Astrocyte (in vitro differentiated cells and primary cell): ENCODE measurements at regions not wholly inside any gene's neighbourhood (a gene's known extent, or its start where the extent isn't known, plus 50 kb on each side); places are given as distances from the start of the nearest gene placed in this dataset.

ENCODE experiments used
- DNase-seq: peaks from one replicate; pipeline ENCODE4 v3.0.0-alpha.2; 2010; ENCODE audit warnings: low read depth
- FAIRE-seq: peaks from 2 replicates; lab custom pipeline; 2011; peaks lifted over from hg19 to GRCh38; lab: Jason Lieb, UNC
- H2AFZ ChIP-seq: 2 replicates; pipeline ENCODE4 v1.6.0; 2012; ENCODE audit warnings: low read depth, low read length, inconsistent platforms
- H3K27ac ChIP-seq: 2 replicates; pipeline ENCODE4 v1.5.1; 2011; ENCODE audit warnings: low read depth, low read length, inconsistent platforms
- H3K27me3 ChIP-seq: 2 replicates; pipeline ENCODE4 v1.6.0; 2011; ENCODE audit warnings: low read length, inconsistent platforms; ENCODE audit not compliant: insufficient read depth
- H3K36me3 ChIP-seq: 2 replicates; pipeline ENCODE4 v1.5.1; 2011; ENCODE audit warnings: low read length, inconsistent platforms; ENCODE audit not compliant: insufficient read depth
- H3K4me1 ChIP-seq: 2 replicates; pipeline ENCODE4 v1.5.1; 2011; ENCODE audit warnings: low read length, inconsistent platforms; ENCODE audit not compliant: insufficient read depth
- H3K4me2 ChIP-seq: 2 replicates; pipeline ENCODE4 v1.6.0; 2012; ENCODE audit warnings: low read length, inconsistent platforms
- H3K4me3 ChIP-seq: 2 replicates; pipeline ENCODE4 v1.5.1; 2011; ENCODE audit warnings: low read depth, mild to moderate bottlenecking, low read length, inconsistent platforms; ENCODE audit not compliant: insufficient read depth
- H3K79me2 ChIP-seq: 2 replicates; pipeline ENCODE4 v1.6.0; 2012; ENCODE audit warnings: mild to moderate bottlenecking, low read length, inconsistent platforms; ENCODE audit not compliant: insufficient read depth
- H3K9ac ChIP-seq: 2 replicates; pipeline ENCODE4 v1.6.0; 2012; ENCODE audit warnings: mild to moderate bottlenecking, low read length, inconsistent platforms
- H3K9me3 ChIP-seq: 2 replicates; pipeline ENCODE4 v1.5.1; 2012; ENCODE audit warnings: low read depth, mild to moderate bottlenecking, low read length, inconsistent platforms; ENCODE audit not compliant: insufficient read depth
- H4K20me1 ChIP-seq: 2 replicates; pipeline ENCODE4 v1.6.0; 2012; ENCODE audit warnings: low read length, inconsistent platforms; ENCODE audit not compliant: insufficient read depth
- H3K27ac Mint-ChIP-seq: one replicate; pipeline ENCODE4 v1.8.0; 2021; ENCODE audit warnings: mild to moderate bottlenecking, mixed read lengths; ENCODE audit not compliant: unreplicated experiment
- H3K27me3 Mint-ChIP-seq: one replicate; pipeline ENCODE4 v1.8.0; 2021; ENCODE audit warnings: low read depth, mixed read lengths; ENCODE audit not compliant: unreplicated experiment
- H3K36me3 Mint-ChIP-seq: one replicate; pipeline ENCODE4 v1.8.0; 2021; ENCODE audit warnings: low read depth, mixed read lengths; ENCODE audit not compliant: unreplicated experiment
- H3K4me1 Mint-ChIP-seq: one replicate; pipeline ENCODE4 v1.8.0; 2021; ENCODE audit warnings: low read depth, mixed read lengths; ENCODE audit not compliant: unreplicated experiment
- H3K4me3 Mint-ChIP-seq: one replicate; pipeline ENCODE4 v1.8.0; 2021; ENCODE audit warnings: mild to moderate bottlenecking, moderate library complexity, mixed read lengths; ENCODE audit not compliant: unreplicated experiment
- H3K9me3 Mint-ChIP-seq: one replicate; pipeline ENCODE4 v1.8.0; 2021; ENCODE audit warnings: mild to moderate bottlenecking, mixed read lengths; ENCODE audit not compliant: unreplicated experiment
- CTCF ChIP-seq: IDR thresholded peaks from 2 replicates; pipeline ENCODE4 v1.5.1; 2011; ENCODE audit warnings: low read depth, mild to moderate bottlenecking, inconsistent platforms, low read length, moderate library complexity; ENCODE audit not compliant: insufficient read depth
- EZH2 ChIP-seq: IDR thresholded peaks from 2 replicates; pipeline ENCODE4 v1.6.1; 2012; ENCODE audit warnings: mild to moderate bottlenecking, low read length, inconsistent platforms; ENCODE audit not compliant: insufficient read depth

- Mint-ChIP-seq H3K9me3 (no peaks in the 10 kb centered on the region), H3K4me1 (peaks cover 11% of the 10 kb centered on the region), H3K27ac (no peak overlapping the region), H3K4me3 (no peak overlapping the region), H3K27me3 (no peaks in the 10 kb centered on the region), H3K36me3 (no peaks in the 10 kb centered on the region)
- no peaks in the 10 kb centered on the region for H3K4me1 ChIP-seq
- no peak overlapping the region for H3K4me3 ChIP-seq
- no peak for FAIRE-seq
- no peak overlapping the region for H3K27ac ChIP-seq
- H3K79me2 ChIP-seq: no peaks in the 10 kb centered on the region
- no peaks in the 10 kb centered on the region for H4K20me1 ChIP-seq
- TF ChIP-seq CTCF (no peak), EZH2 (no peak)
- H3K27me3 ChIP-seq: no peaks in the 10 kb centered on the region
- no peak overlapping the region for H3K9ac ChIP-seq
- no peak for DNase-seq
- H3K9me3 ChIP-seq: no peaks in the 10 kb centered on the region
- no peaks in the 10 kb centered on the region for H3K36me3 ChIP-seq
- no peak overlapping the region for H3K4me2 ChIP-seq
- no peak overlapping the region for H2AFZ ChIP-seq
These were observed 152.4 kb upstream of the TRPC7 start for GRCh38 chr5:136517755-136518154.

- H3K27me3 ChIP-seq: no peaks in the 10 kb centered on the region
- no peaks in the 10 kb centered on the region for H3K36me3 ChIP-seq
- no peak overlapping the region for H3K9ac ChIP-seq
- no peaks in the 10 kb centered on the region for H3K79me2 ChIP-seq
- H3K4me3 ChIP-seq: no peak overlapping the region
- TF ChIP-seq CTCF (no peak), EZH2 (no peak)
- DNase-seq (no peak), FAIRE-seq (no peak)
- H3K9me3 ChIP-seq: no peaks in the 10 kb centered on the region
- no peak overlapping the region for H3K27ac Mint-ChIP-seq
- H3K27me3 Mint-ChIP-seq: no peaks in the 10 kb centered on the region
- peaks cover 9% of the 10 kb centered on the region for H3K4me1 Mint-ChIP-seq
- H3K9me3 Mint-ChIP-seq: no peaks in the 10 kb centered on the region
- H3K4me1 ChIP-seq: no peaks in the 10 kb centered on the region
- H3K27ac ChIP-seq: no peak overlapping the region
- no peak overlapping the region for H3K4me2 ChIP-seq
- no peaks in the 10 kb centered on the region for H3K36me3 Mint-ChIP-seq
- no peak overlapping the region for H2AFZ ChIP-seq
- no peaks in the 10 kb centered on the region for H4K20me1 ChIP-seq
- no peak overlapping the region for H3K4me3 Mint-ChIP-seq
These were observed 151.3 kb upstream of the TRPC7 start for GRCh38 chr5:136516637-136517036.

GRCh38 chr5:136513430-136513829, 148.1 kb upstream of the TRPC7 start:
- no peak overlapping the region for H3K27ac Mint-ChIP-seq
- Histone ChIP-seq H3K27me3 (no peaks in the 10 kb centered on the region), H3K36me3 (no peaks in the 10 kb centered on the region), H3K27ac (no peak overlapping the region), H3K4me2 (no peak overlapping the region), H3K79me2 (no peaks in the 10 kb centered on the region), H4K20me1 (no peaks in the 10 kb centered on the region), H3K9ac (no peak overlapping the region), H3K4me1 (no peaks in the 10 kb centered on the region), H3K9me3 (no peaks in the 10 kb centered on the region), H2AFZ (no peak overlapping the region), H3K4me3 (no peak overlapping the region)
- FAIRE-seq: no peak
- peaks cover 3% of the 10 kb centered on the region for H3K4me1 Mint-ChIP-seq
- H3K36me3 Mint-ChIP-seq: no peaks in the 10 kb centered on the region
- no peak for TF ChIP-seq EZH2
- TF ChIP-seq CTCF: no peak
- H3K27me3 Mint-ChIP-seq: no peaks in the 10 kb centered on the region
- no peak overlapping the region for H3K4me3 Mint-ChIP-seq
- H3K9me3 Mint-ChIP-seq: no peaks in the 10 kb centered on the region
- DNase-seq: no peak
